ENCODE measurements at regions not wholly inside any gene's neighbourhood (a gene's known extent, or its start where the extent isn't known, plus 50 kb on each side); places are given as distances from the start of the nearest gene placed in this dataset.

DNA sequence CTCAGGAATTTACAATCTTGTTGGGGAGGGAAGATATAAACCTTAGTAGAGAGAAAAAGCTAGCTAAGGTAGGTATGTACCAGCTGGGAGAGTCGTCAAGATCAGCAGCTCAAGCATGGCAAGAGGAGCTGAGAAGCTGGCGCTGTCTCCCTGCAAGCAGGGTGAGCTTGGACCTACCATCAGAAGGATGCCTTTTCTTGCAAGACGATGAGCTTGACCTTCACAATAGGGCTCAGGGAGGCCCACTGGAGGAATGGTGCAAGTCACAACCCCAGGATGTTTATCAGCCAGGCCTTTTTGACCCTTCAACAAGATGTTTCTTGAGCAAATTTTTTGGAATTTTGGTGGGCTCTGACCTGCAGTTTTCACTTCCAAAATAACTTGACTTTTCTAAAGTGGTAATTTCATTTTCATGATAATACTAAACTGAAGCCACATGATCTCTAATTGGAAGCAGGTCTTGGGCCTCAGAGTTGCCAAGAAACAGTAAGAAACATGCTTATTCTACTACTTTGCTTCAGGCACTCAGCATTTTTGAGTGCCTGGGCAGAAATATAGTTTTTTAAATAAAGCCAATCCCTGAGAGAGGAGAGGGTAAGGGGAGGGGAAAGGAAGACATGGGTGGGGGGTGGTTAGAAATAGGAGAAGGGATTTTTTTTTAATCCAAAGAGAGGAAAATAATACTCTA is 258.1 kb downstream of the CLIC5 start:
- Histone ChIP-seq H3K36me3 (ENCODE audit: control insufficient read depth, insufficient read depth, low read length) (no peaks in the 10 kb centered on the region), H3K27me3 (ENCODE audit: control insufficient read depth, insufficient read depth, low read length) (no peaks in the 10 kb centered on the region), H3K4me3 (ENCODE audit: low read depth, low read length) (no peak overlapping the region)
- POLR2A ChIA-PET: no interaction called here
- no peak for DNase-seq (ENCODE audit: low read depth)
- CTCF ChIA-PET: interaction anchor here (0.6 to 1.3 kb wide), 2 partner anchors 25 to 140 kb away, joined by 4 read pairs; no protein-coding TSS in a partner anchor
- TF ChIP-seq, protein P1, sequence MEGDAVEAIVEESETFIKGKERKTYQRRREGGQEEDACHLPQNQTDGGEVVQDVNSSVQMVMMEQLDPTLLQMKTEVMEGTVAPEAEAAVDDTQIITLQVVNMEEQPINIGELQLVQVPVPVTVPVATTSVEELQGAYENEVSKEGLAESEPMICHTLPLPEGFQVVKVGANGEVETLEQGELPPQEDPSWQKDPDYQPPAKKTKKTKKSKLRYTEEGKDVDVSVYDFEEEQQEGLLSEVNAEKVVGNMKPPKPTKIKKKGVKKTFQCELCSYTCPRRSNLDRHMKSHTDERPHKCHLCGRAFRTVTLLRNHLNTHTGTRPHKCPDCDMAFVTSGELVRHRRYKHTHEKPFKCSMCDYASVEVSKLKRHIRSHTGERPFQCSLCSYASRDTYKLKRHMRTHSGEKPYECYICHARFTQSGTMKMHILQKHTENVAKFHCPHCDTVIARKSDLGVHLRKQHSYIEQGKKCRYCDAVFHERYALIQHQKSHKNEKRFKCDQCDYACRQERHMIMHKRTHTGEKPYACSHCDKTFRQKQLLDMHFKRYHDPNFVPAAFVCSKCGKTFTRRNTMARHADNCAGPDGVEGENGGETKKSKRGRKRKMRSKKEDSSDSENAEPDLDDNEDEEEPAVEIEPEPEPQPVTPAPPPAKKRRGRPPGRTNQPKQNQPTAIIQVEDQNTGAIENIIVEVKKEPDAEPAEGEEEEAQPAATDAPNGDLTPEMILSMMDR (IDR thresholded peaks at IDR 0.05; ENCODE audit: insufficient read depth, low read depth, low read length): no peak

DNA sequence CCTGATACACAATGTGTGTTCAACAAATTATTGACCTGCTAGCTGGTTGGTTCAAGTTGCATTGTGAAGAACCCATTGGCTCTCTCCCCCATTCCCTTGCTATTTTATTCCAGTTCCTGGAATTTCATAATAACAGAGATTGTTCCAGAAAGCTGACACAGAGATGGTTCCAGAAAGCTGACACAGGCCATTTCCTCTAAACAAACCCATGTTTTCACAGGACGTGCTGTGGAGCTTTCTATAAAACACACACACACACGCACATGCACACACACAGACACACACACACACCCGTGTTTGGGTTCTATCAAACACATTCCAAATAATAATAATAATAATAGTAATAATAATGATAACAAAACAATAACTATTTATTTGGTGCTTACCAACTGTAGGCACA is 259.1 kb downstream of the CLIC5 start:
- no peak for DNase-seq (ENCODE audit: low read depth)
- Histone ChIP-seq H3K36me3 (ENCODE audit: control insufficient read depth, insufficient read depth, low read length) (no peaks in the 10 kb centered on the region), H3K27me3 (ENCODE audit: control insufficient read depth, insufficient read depth, low read length) (no peaks in the 10 kb centered on the region), H3K4me3 (ENCODE audit: low read depth, low read length) (no peak overlapping the region)
- ChIA-PET POLR2A (no interaction called here), CTCF (no interaction called here)
- TF ChIP-seq, protein P1 (IDR thresholded peaks at IDR 0.05; ENCODE audit: insufficient read depth, low read depth, low read length): no peak

DNA sequence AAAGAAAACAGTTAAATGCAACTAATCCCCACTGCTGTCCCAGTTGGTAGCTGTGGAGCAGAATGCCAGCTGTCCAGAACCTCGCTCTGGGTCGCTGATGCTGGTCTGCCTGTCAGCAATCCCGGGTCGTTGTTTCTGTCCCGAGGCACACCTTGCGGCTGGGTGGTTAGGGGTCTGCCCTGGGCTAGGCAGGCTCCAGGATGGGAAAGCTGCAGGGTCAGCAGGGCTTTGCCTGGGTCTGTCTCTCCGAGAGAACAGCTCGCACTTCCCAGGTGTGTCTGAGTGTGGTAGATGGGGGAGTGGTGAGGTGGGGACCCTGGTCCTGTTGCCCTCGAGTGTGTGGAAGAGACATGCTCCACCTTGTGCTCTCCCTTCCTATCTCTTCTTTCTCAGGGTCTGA is 261.2 kb downstream of the CLIC5 start:
- ChIA-PET CTCF (no interaction called here), POLR2A (no interaction called here)

DNA sequence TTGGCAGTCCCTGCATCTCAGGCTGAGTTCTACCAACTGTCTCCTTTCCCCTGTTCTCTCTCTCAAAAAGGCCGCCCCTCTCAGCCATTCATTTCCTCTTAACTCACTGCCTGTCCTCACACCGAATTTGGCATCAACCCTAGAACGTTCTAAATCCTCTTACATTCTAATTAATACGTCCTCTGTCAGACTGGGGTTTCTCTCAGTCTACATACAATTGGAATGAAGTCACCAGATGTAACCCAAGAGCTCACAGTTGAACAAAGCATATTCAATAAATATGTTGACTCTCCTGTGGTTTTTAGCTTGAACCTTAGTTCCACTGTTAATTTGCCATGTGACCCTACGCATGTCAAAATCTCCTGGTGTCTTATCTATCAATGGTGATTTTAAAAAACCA is 269.6 kb downstream of the CLIC5 start:
- Histone ChIP-seq H3K36me3 (ENCODE audit: control insufficient read depth, insufficient read depth, low read length) (no peaks in the 10 kb centered on the region), H3K27me3 (ENCODE audit: control insufficient read depth, insufficient read depth, low read length) (no peaks in the 10 kb centered on the region; the same call in 1 of the 2 replicates), H3K4me3 (ENCODE audit: low read depth, low read length) (no peak overlapping the region)
- no peak for DNase-seq (ENCODE audit: low read depth)
- ChIA-PET CTCF (interaction anchor here (0.6 to 1.7 kb wide), 2 partner anchors 139 to 176 kb away, joined by 3 read pairs; no protein-coding TSS in a partner anchor), POLR2A (interaction anchor here (0.6 kb wide), 1 partner anchor 442 kb away, joined by 19 read pairs; no protein-coding TSS in a partner anchor)
- TF ChIP-seq, protein P1 (IDR thresholded peaks at IDR 0.05; ENCODE audit: insufficient read depth, low read depth, low read length): no peak

More for the DNA sequence above, 261.2 kb downstream of the CLIC5 start:
- no peaks in the 10 kb centered on the region for H3K36me3 ChIP-seq (ENCODE audit: control insufficient read depth, insufficient read depth, low read length)
- H3K27me3 ChIP-seq (ENCODE audit: control insufficient read depth, insufficient read depth, low read length): no peaks in the 10 kb centered on the region; the same call in 1 of the 2 replicates
- H3K4me3 ChIP-seq (ENCODE audit: low read depth, low read length): no peak overlapping the region
- DNase-seq (ENCODE audit: low read depth): no peak
- TF ChIP-seq, protein P1 (IDR thresholded peaks at IDR 0.05; ENCODE audit: insufficient read depth, low read depth, low read length): no peak

DNA sequence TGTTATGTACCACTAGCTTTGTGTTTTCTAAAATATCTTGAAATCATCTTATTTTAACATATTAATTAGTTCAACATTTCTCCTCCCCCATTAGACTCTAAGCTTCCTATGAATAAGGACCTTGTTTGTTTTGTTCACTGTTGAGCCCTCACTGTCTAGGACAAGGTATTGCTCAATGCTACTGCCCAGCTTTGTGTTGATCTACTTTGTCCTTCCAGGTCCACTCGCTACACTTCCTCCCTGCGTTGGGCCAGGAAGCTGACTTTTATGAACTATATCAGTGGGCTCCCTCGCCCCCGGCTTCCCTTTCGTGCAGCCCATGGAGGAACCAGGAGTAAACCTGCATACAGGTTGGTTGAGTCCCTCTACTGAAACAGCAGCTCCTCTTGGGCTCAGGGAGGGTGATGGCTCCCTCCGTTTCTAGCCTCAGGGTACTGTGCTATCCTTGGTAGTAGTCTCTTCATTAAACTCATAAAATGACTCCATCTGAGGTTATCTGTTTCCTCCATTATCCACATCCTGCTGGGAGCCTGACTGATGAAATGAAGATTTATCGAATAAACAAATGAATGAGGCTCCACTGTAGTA is 272.5 kb downstream of the CLIC5 start:
- ChIA-PET CTCF (interaction anchor here (1.2 kb wide), 2 partner anchors 10 to 15 kb away, joined by 3 read pairs; no protein-coding TSS in a partner anchor), POLR2A (no interaction called here)
- Histone ChIP-seq H3K4me3 (ENCODE audit: low read depth, low read length) (no peak overlapping the region), H3K27me3 (ENCODE audit: control insufficient read depth, insufficient read depth, low read length) (no peaks in the 10 kb centered on the region), H3K36me3 (ENCODE audit: control insufficient read depth, insufficient read depth, low read length) (no peaks in the 10 kb centered on the region)
- no peak for DNase-seq (ENCODE audit: low read depth)
- TF ChIP-seq, protein P1 (IDR thresholded peaks at IDR 0.05; ENCODE audit: insufficient read depth, low read depth, low read length): no peak
